SIG-M5 treated with dmso at 0.1 percent for 504 hours (cell line): ENCODE measurements at regions not wholly inside any gene's neighbourhood (a gene's known extent, or its start where the extent isn't known, plus 50 kb on each side); places are given as distances from the start of the nearest gene placed in this dataset.

Source experiments
- DNase-seq: peaks from one replicate; lab custom pipeline; 2025; ENCODE audit not compliant: unreplicated experiment; lab: John Stamatoyannopoulos, UW

- DNase-seq, result no peak
These were observed 84.8 kb upstream of the SOX4 start for GRCh38 chr6:21508753-21509152.

- DNase-seq, result no peak
These were observed 81.5 kb upstream of the SOX4 start for GRCh38 chr6:21511891-21512550.

- DNase-seq, result no peak
These were observed 79.3 kb upstream of the SOX4 start for GRCh38 chr6:21514288-21514687.

GRCh38 chr6:21518317-21518716, 75.2 kb upstream of the SOX4 start:
- no peak for DNase-seq

- no peak for DNase-seq
These were observed 73.9 kb upstream of the SOX4 start for GRCh38 chr6:21519642-21520041.

- no peak for DNase-seq
These were observed 72.3 kb upstream of the SOX4 start for GRCh38 chr6:21521276-21521675.

GRCh38 chr6:21522143-21522747, 71.3 kb upstream of the SOX4 start:
- no peak for DNase-seq

- no peak for DNase-seq
These were observed 70.6 kb upstream of the SOX4 start for GRCh38 chr6:21522797-21523456.

- no peak for DNase-seq
These were observed 69.9 kb upstream of the SOX4 start for GRCh38 chr6:21523652-21524051.

GRCh38 chr6:21524201-21524600, 69.3 kb upstream of the SOX4 start:
- no peak for DNase-seq

- no peak for DNase-seq
These were observed 66.6 kb upstream of the SOX4 start for GRCh38 chr6:21526974-21527373.

GRCh38 chr6:21527731-21528130, 65.8 kb upstream of the SOX4 start:
- DNase-seq, result no peak

- DNase-seq, result no peak
These were observed 64.1 kb upstream of the SOX4 start for GRCh38 chr6:21529431-21529830.

GRCh38 chr6:21531393-21531792, 62.2 kb upstream of the SOX4 start:
- DNase-seq, result no peak

- no peak for DNase-seq
These were observed 59.9 kb upstream of the SOX4 start for GRCh38 chr6:21533678-21534077.

- DNase-seq, result no peak
These were observed 57.2 kb upstream of the SOX4 start for GRCh38 chr6:21536280-21536766.

GRCh38 chr6:21537637-21538036, 55.9 kb upstream of the SOX4 start:
- DNase-seq, result no peak

GRCh38 chr6:21538186-21538798, 55.3 kb upstream of the SOX4 start:
- peak; percentile 16 for DNase-seq

- no peak for DNase-seq
These were observed 53.9 kb upstream of the SOX4 start for GRCh38 chr6:21539621-21540100.
